SJCRH30 (cell line): ENCODE measurements at regions not wholly inside any gene's neighbourhood (a gene's known extent, or its start where the extent isn't known, plus 50 kb on each side); places are given as distances from the start of the nearest gene placed in this dataset.
"Not testable (repeated sequence)": the region's sequence is repeated elsewhere in the genome, so short reads cannot be mapped to it uniquely, and the experiment has no call there.

ENCODE experiments used
- DNase-seq, 2 experiments: peaks; one replicate each; pipeline ENCODE4 v3.0.0-alpha.2; 2015 to 2020
- H3K27ac ChIP-seq: fragments of 250-450 bp; sonication (Bioruptor Pico); 2 replicates; pipeline ENCODE4 v1.5.1; 2020; ENCODE audit warnings: mild to moderate bottlenecking, moderate library complexity
- H3K27me3 ChIP-seq: fragments of 250-450 bp; sonication (Bioruptor Pico); 2 replicates; pipeline ENCODE4 v1.5.1; 2020; ENCODE audit warnings: mild to moderate bottlenecking, moderate library complexity
- H3K36me3 ChIP-seq: fragments of 250-450 bp; sonication (Bioruptor Pico); 2 replicates; pipeline ENCODE4 v1.5.1; 2020; ENCODE audit warnings: mild to moderate bottlenecking, moderate library complexity
- H3K4me1 ChIP-seq: fragments of 250-450 bp; sonication (Bioruptor Pico); 2 replicates; pipeline ENCODE4 v1.5.1; 2020; ENCODE audit warnings: mild to moderate bottlenecking, moderate library complexity
- H3K4me3 ChIP-seq: fragments of 250-450 bp; sonication (Bioruptor Pico); 2 replicates; pipeline ENCODE4 v1.5.1; 2020; ENCODE audit warnings: mild to moderate bottlenecking, moderate library complexity
- H3K9me3 ChIP-seq: fragments of 250-450 bp; sonication (Bioruptor Pico); replicated peaks from 2 replicates; pipeline ENCODE4 v1.5.1; 2020; ENCODE audit warnings: mild to moderate bottlenecking, moderate library complexity

- Histone ChIP-seq H3K4me1 (peaks cover 6% of the 10 kb centered on the region; the same call in 1 of the 2 replicates), H3K4me3 (no peak overlapping the region), H3K36me3 (no peaks in the 10 kb centered on the region), H3K9me3 (no peaks in the 10 kb centered on the region), H3K27ac (no peak overlapping the region), H3K27me3 (no peaks in the 10 kb centered on the region)
- peak; percentile 13 to 32 for DNase-seq
Observed at GRCh38 chr3:194189243-194189791, 53.4 kb downstream of the HES1 start.

DNA sequence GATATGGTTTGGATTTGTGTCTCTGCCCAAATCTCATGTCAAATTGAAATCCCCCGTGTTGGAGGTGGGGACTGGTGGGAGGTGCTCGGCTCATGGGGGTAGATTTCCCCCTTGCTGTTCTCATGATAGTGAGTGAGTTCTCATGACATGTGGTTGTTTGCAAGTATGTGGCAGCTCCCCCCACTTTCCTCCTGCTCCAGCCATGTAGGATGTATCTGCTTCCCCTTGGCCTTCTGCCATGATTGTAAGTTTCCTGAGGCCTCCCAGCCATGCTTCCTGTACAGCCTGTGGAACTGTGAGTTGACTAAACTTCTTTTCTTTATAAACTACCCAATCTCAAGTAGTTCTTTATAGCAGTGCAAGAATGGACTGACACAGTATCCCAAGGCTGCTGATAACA is 55.9 kb downstream of the HES1 start:
- not testable (repeated sequence) for H3K9me3 ChIP-seq, H3K4me3 ChIP-seq, H3K27me3 ChIP-seq, H3K4me1 ChIP-seq, H3K36me3 ChIP-seq, H3K27ac ChIP-seq, DNase-seq

GRCh38 chr3:194194051-194194756 is 58.3 kb downstream of the HES1 start:
- Histone ChIP-seq H3K4me1 (no peaks in the 10 kb centered on the region), H3K36me3 (no peaks in the 10 kb centered on the region), H3K27me3 (no peaks in the 10 kb centered on the region), H3K9me3 (no peaks in the 10 kb centered on the region), H3K27ac (no peak overlapping the region), H3K4me3 (no peak overlapping the region)
- DNase-seq, result no peak

DNA sequence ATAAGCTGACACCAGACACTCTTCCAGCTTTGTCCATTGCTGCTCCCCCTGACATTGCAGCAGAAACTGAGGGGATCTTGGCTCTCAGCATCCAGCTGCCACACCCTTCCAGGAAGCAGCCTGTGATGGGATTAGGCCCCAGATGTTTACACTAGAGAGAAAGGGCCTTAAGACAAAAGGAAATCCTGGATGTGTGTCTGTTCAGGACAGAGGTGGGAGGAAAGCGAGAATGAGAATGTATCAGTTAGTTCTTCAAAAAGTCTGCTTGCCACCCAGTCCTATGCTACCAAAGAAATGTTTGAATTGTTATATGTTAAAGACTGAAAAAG is 58.8 kb downstream of the HES1 start:
- DNase-seq, result no peak
- no peak overlapping the region for H3K4me3 ChIP-seq
- no peaks in the 10 kb centered on the region for H3K9me3 ChIP-seq
- H3K27me3 ChIP-seq, result no peaks in the 10 kb centered on the region
- H3K27ac ChIP-seq, result no peak overlapping the region
- no peaks in the 10 kb centered on the region for H3K4me1 ChIP-seq
- no peaks in the 10 kb centered on the region for H3K36me3 ChIP-seq

DNA sequence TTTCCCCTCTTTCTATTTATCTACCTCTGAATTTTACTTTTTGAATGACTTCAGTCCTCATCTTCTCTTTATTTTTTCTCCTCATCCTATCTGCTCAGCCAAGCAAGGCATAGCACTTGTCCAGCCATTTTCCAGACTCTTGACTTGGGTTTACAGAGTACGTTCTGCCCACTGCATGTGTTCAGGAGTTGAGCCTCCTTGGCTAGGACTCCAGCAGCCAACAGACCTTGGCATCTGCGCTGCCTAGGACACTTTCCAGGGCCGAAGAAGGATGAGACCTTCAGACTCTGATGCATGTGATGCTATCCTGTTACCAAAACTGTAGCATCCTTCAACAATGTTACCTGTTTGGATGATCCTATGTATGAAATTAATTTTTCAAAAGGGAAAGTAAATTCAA is 59.7 kb downstream of the HES1 start:
- Histone ChIP-seq H3K4me1 (no peaks in the 10 kb centered on the region), H3K27ac (no peak overlapping the region), H3K4me3 (no peak overlapping the region), H3K27me3 (no peaks in the 10 kb centered on the region), H3K9me3 (no peaks in the 10 kb centered on the region), H3K36me3 (no peaks in the 10 kb centered on the region)
- no peak for DNase-seq

- H3K36me3 ChIP-seq, result no peaks in the 10 kb centered on the region
- H3K4me1 ChIP-seq, result no peaks in the 10 kb centered on the region
- no peak for DNase-seq
- H3K9me3 ChIP-seq, result no peaks in the 10 kb centered on the region
- no peaks in the 10 kb centered on the region for H3K27me3 ChIP-seq
- H3K27ac ChIP-seq, result no peak overlapping the region
- no peak overlapping the region for H3K4me3 ChIP-seq
Observed at GRCh38 chr3:194196876-194197275, 60.9 kb downstream of the HES1 start.

DNA sequence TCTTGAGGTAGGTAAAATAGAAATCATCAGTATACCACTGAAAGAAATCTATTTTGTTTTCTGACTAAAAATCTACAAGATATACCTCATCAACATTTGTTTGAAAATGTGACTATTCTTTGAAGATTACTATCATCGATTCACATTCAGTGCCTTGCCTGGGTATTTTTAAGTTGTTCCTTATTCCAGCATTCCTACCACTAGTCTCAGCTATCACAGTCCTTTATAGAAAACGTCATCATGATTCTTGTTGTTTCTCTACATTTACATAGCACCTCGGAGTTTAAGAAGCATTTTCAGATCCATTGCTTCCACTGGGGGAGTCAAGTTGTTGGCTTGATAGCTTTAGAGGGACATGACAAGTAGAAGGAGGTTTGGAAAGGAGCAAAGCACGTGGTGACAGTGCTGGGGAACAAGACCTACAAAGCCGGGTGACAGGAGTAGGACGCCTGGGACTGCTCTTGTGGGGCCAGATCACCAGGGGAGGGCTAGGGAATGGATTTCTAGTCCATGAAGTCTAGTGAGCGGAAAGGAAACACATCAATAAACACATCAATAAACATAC is 61.5 kb downstream of the HES1 start:
- Histone ChIP-seq H3K27me3 (no peaks in the 10 kb centered on the region), H3K4me3 (no peak overlapping the region)

DNA sequence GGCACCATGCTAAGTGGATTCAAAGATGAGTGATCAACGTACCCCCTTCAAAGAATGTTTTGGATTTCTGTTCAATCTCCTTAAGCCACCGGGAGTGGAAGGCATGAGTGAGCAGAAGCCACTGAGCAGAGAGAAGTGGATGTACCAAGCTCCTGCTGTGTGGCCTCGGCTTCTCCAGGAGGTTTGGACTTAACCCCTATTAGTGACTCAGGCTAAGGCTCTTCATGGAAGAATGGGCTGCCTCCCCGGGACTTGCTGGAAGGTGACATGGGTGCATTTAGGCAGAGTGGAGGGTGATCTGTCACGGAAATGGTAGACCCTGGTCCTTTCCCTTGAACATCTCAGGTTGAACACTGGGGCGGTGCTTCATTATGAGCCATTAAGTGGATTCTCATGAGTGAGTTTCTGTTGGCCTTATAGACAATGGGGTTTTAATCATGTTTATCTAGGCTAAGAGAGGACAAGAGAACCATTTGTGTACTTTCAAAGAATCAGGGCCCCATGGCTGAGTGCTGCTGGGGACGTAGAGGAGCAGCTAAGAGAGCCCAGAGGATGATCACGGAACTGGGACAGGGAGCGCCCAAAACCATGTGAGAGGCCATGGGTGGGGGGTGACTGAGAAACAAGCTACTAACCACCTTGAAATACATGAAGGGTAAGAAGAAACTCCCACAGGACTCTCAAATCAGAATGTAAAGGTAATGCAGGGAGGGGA is 62.2 kb downstream of the HES1 start:
- H3K9me3 ChIP-seq, result no peaks in the 10 kb centered on the region
- no peak overlapping the region for H3K4me3 ChIP-seq
- H3K27me3 ChIP-seq, result no peaks in the 10 kb centered on the region
- no peaks in the 10 kb centered on the region for H3K36me3 ChIP-seq
- no peak for DNase-seq
- no peak overlapping the region for H3K27ac ChIP-seq
- H3K4me1 ChIP-seq, result no peaks in the 10 kb centered on the region

More for the DNA sequence above, 61.5 kb downstream of the HES1 start:
- no peak for DNase-seq
- no peaks in the 10 kb centered on the region for H3K36me3 ChIP-seq
- H3K4me1 ChIP-seq, result no peaks in the 10 kb centered on the region
- H3K27ac ChIP-seq, result no peak overlapping the region
- no peaks in the 10 kb centered on the region for H3K9me3 ChIP-seq

DNA sequence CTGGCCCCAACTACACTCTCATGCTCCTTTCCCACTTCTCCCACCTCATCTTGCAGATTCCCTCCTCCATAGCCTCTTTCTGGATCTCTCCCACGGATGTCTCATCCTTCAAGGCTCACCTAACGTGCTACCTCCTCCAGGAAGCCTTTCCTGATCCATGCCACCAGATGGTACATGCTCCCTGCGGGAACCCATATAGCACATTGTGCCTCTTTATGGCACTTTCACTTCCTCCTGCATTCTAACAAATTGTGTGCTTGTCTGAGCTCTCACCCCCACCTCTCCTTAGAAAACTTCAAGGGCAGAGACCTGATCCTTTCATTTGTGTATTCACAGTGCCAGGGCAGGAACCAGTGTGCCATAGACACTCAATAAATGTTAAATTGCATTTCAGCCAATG is 63.0 kb downstream of the HES1 start:
- no peaks in the 10 kb centered on the region for H3K4me1 ChIP-seq
- no peaks in the 10 kb centered on the region for H3K36me3 ChIP-seq
- H3K27me3 ChIP-seq, result no peaks in the 10 kb centered on the region
- no peaks in the 10 kb centered on the region for H3K9me3 ChIP-seq
- H3K4me3 ChIP-seq, result no peak overlapping the region
- DNase-seq, result no peak
- H3K27ac ChIP-seq, result no peak overlapping the region

DNA sequence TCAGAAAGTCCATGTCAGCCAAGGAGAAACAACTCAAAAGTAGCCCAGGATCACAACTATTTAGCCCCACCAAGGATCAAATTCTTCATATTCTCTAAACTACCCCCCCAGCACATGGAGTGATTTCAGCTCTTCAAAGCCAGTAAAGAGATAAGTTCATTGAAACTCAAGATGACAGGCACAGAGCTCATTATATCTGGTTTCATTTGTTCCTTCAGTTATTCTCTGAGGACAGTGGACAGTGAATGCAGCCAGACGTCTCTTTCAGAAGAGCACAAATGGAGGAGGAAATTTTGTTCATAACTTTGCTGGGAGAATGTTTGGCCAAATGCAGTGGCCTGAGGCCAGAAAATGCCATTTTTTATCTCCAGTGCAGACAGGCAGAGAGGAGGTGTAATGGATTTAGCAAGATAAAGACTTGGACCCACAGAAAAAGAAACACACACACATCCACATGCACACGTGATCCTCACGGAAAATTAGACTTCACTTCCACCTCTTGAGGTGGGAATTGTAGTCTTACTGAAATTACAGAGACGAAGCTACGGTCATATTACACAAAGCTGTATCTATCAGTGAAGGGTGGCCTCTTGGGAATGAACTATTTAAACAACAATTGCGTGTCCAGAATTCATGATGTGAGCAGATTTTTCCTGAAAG is 64.6 kb downstream of the HES1 start:
- DNase-seq, result no peak
- Histone ChIP-seq H3K27me3 (no peaks in the 10 kb centered on the region), H3K27ac (no peak overlapping the region), H3K36me3 (no peaks in the 10 kb centered on the region), H3K4me1 (no peaks in the 10 kb centered on the region), H3K4me3 (no peak overlapping the region), H3K9me3 (no peaks in the 10 kb centered on the region)

GRCh38 chr3:194201953-194202666 is 66.2 kb downstream of the HES1 start:
- no peak for DNase-seq
- peaks cover 5% of the 10 kb centered on the region for H3K4me1 ChIP-seq
- no peaks in the 10 kb centered on the region for H3K9me3 ChIP-seq
- H3K36me3 ChIP-seq, result no peaks in the 10 kb centered on the region
- no peak overlapping the region for H3K4me3 ChIP-seq
- no peaks in the 10 kb centered on the region for H3K27me3 ChIP-seq
- H3K27ac ChIP-seq, result no peak overlapping the region

DNA sequence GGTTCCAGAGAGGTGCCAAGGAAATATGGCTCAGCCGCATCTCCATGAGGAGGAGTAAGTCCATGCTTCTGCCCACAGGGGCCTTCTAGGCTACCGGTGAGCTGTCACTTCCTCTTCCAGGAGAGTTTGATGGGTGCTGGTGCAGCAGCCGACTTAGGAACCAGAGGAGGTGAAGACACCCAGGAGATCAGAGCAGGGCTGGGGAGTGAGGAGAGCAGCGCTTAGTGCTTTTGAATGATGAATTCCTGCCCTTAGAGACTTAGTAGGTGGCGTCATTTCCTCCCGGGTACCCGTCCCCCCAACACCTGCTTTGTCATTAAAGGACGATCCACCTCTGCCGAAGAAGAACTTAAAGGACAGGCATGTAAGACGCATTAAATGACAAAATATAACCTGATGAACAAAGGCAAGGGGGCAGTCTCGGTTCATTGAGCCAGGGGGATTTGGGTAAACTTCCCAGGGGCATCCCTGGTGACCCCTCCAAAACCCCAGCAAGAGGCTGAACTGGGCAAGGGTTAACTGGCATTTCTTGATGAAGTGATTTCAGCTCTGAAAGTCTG is 67.6 kb downstream of the HES1 start:
- no peak for DNase-seq
- no peaks in the 10 kb centered on the region for H3K9me3 ChIP-seq
- no peaks in the 10 kb centered on the region for H3K27me3 ChIP-seq
- H3K36me3 ChIP-seq, result no peaks in the 10 kb centered on the region
- H3K4me3 ChIP-seq, result no peak overlapping the region
- H3K4me1 ChIP-seq, result peaks cover 5% of the 10 kb centered on the region
- H3K27ac ChIP-seq, result no peak overlapping the region

DNA sequence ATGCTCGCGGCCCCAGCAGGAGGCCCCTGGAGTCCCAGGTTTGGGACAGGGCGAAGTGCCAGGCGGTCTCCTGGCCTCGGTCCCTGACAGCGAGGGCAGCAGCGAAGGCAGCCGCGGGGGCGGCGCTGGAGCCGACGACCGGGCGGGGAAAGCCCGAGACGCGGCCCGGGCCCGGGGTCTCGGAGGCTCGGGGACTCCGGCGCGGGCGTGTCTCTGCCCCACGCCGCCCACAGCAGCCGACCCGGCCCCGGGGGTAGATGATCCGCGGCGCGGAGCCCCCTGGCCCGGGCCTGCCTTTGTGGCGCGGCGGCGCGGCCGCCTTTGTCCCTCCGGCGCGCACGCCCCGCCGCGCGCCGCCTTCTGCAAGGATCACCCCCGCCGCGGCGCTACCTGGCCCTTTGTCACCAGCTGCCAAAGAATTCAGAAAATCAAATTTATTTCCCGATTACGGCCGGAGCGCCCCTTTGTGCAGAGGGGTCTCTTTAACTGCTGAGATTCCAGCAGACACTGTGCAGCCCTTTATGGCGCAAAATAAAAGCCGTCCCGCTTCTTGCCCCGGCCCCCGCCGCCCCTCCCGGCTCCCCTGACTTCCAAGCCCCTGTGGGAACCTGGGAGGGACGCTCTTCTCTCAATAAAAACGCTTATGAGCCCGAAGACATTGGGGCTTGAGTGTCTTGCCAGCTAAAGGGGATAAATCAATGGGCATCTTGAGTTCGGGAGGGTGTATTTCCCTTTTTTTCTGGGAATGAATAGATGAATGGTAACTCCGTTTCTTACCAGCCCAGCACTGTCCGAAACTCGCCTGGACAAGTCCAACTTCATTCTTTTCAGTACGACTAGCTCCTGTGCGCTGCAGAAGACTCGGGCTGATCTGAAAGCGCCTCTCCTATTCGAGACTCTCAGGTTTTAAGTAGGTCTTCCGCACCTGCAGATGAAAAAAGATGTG is 68.4 kb downstream of the HES1 start:
- Histone ChIP-seq H3K4me1 (peaks cover 5% of the 10 kb centered on the region), H3K36me3 (no peaks in the 10 kb centered on the region), H3K27ac (no peak overlapping the region), H3K9me3 (no peaks in the 10 kb centered on the region), H3K4me3 (no peak overlapping the region), H3K27me3 (no peaks in the 10 kb centered on the region)
- no peak for DNase-seq
